HAP-1 (cell line): ENCODE measurements at regions not wholly inside any gene's neighbourhood (a gene's known extent, or its start where the extent isn't known, plus 50 kb on each side); places are given as distances from the start of the nearest gene placed in this dataset.
A peak's percentile ranks its signal among the peaks of the same experiment; 100 is the strongest.
"Not testable (repeated sequence)": the region's sequence is repeated elsewhere in the genome, so short reads cannot be mapped to it uniquely, and the experiment has no call there.

Experiments
- DNase-seq, 2 experiments: peaks; one replicate each; pipeline ENCODE4 v3.0.0-alpha.2; 2016 to 2020; ENCODE audit warnings: low spot score in 2 of 2
- H3K27me3 ChIP-seq: fragments of 250-450 bp; sonication (Bioruptor Pico); 2 replicates; pipeline ENCODE4 v1.5.1; 2020; ENCODE audit warnings: low read depth, mild to moderate bottlenecking, moderate library complexity
- H3K36me3 ChIP-seq: fragments of 250-450 bp; sonication (Bioruptor Pico); replicated peaks from 2 replicates; pipeline ENCODE4 v1.5.1; 2020; ENCODE audit warnings: mild to moderate bottlenecking
- H3K4me1 ChIP-seq: fragments of 250-450 bp; sonication (Bioruptor Pico); 2 replicates; pipeline ENCODE4 v1.5.1; 2020; ENCODE audit warnings: mild to moderate bottlenecking
- H3K4me3 ChIP-seq: fragments of 250-450 bp; sonication (Bioruptor Pico); 2 replicates; pipeline ENCODE4 v1.5.1; 2020; ENCODE audit warnings: mild to moderate bottlenecking, moderate library complexity
- H3K9me3 ChIP-seq: fragments of 250-450 bp; sonication (Bioruptor Pico); 2 replicates; pipeline ENCODE4 v1.5.1; 2020; ENCODE audit warnings: mild to moderate bottlenecking, moderate library complexity
- in situ Hi-C: fragments of 300-500 bp; cut with MboI; formaldehyde crosslinking; loops from 3 replicates; pipeline ENCODE4 v1.14.3; 2020; ENCODE audit warnings: low sequenced_read_pairs, inconsistent platforms, mixed read lengths

DNA sequence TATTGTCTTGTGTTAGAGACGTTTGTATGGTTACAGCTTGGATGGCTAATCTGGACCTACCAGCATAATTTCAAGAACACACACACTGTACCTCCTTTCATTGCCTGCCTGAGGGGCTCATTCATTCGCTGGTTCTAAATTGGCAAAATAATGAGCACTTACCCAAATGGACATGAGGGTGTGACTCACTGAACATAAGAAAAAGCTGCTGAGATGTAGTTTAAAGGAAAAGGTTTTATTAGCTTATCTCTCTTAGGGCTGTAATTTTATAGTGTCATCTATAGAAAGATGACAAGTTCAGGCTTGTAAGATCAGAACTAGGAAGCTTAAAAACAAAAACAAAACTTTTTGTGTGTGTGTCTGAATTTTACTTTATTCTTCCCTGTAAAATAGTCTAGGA lies 120.7 kb upstream of the WNT7A start:
- peak in 1 of 2 experiments; percentile 12 for DNase-seq
- in situ Hi-C loops, result loop anchor here (10.0 kb wide), 1 partner anchor 124 kb away; the partner anchor contains the start of genes CHCHD4 and TMEM43
- no peaks in the 10 kb centered on the region; the same call in 1 of the 2 replicates for H3K27me3 ChIP-seq

DNA sequence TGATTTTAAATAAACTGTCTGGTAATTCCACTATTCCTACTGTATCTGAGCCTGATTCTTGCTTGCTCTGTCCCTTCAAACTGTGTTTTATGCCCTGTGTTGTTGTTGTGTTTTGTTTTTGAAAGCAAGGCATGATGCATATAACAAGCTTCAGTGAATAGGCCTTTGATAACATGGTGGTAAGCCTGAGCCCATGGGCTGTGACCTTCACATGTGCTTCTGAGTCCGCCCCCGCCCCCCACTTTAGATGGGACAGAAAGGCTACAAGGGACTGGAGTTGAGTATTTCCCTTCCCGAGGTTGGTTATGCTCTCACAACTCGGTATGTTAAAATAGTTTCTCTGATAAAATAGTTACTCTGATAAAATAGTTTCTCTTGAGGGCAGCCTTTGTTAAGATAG lies 119.0 kb upstream of the WNT7A start:
- H3K4me1 ChIP-seq, result peaks cover 4% of the 10 kb centered on the region; the same call in 1 of the 2 replicates
- no peaks in the 10 kb centered on the region for H3K36me3 ChIP-seq
- H3K27me3 ChIP-seq, result no peaks in the 10 kb centered on the region; the same call in 1 of the 2 replicates
- no peaks in the 10 kb centered on the region; the same call in 1 of the 2 replicates for H3K9me3 ChIP-seq
- DNase-seq, result no peak
- in situ Hi-C loops, result no loop called here
- no peak overlapping the region for H3K4me3 ChIP-seq

More for the DNA sequence above, 120.7 kb upstream of the WNT7A start:
- H3K9me3 ChIP-seq, result no peaks in the 10 kb centered on the region
- no peak overlapping the region for H3K4me3 ChIP-seq
- H3K36me3 ChIP-seq, result no peaks in the 10 kb centered on the region
- peaks cover 4% of the 10 kb centered on the region; the same call in 1 of the 2 replicates for H3K4me1 ChIP-seq

DNA sequence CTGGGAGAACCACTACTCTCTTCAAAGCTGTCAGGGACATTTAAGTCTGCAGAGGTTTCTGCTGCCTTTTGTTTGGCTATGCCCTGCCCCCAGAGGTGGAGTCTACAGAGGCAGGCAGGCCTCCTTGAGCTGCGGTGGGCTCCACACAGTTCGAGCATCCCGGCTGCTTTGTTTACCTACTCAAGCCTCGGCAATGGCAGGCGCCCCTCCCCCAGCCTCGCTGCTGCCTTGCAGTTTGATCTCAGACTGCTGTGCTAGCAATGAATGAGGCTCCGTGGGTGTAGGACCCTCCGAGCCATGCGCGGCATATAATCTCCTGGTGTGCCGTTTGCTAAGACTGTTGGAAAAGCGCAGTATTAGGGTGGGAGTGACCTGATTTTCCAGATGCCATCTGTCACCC lies 115.3 kb upstream of the WNT7A start:
- DNase-seq, in situ Hi-C loops, H3K4me1 ChIP-seq, H3K27me3 ChIP-seq, H3K36me3 ChIP-seq, H3K9me3 ChIP-seq, H3K4me3 ChIP-seq: not testable (repeated sequence)

DNA sequence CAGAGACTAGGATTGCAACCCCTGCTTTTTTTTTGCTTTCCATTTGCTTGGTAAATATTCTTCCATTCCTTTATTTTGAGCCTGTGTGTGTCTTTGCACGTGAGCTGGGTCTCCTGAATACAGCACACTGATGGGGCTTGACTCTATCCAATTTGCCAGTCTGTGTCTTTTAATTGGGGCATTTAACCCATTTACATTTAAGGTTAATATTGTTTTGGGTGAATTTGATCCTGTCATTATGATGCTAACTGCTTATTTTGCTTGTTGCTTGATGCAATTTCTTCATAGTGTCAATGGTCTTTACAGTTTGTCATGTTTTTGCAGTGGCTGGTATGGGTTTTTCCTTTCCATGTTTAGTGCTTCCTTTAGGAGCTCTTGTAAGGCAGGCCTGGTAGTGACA lies 109.1 kb upstream of the WNT7A start:
- DNase-seq, H3K9me3 ChIP-seq, in situ Hi-C loops, H3K4me3 ChIP-seq, H3K4me1 ChIP-seq, H3K36me3 ChIP-seq, H3K27me3 ChIP-seq: not testable (repeated sequence)

DNA sequence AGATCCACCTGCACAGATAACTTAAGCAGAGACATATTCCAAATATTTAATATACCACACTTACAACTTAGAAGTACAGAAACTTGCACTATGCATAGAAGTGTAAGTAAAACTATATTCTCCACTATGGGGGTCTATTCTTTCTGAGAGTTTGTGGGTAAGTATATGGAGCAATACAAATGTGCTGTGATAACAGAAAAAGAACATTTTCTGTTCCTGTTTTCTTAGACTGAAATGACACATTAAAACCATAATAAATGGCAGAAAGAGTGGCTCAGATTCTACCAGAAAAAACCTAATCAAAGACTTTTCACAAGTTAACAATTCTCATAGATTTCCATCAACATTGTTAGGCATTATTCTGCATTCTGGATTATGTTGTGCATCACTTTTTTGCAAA lies 96.6 kb upstream of the WNT7A start:
- Histone ChIP-seq H3K36me3 (no peaks in the 10 kb centered on the region), H3K4me1 (no peaks in the 10 kb centered on the region), H3K27me3 (no peaks in the 10 kb centered on the region; the same call in 1 of the 2 replicates), H3K4me3 (no peak overlapping the region), H3K9me3 (no peaks in the 10 kb centered on the region)
- no peak for DNase-seq
- in situ Hi-C loops, result no loop called here

DNA sequence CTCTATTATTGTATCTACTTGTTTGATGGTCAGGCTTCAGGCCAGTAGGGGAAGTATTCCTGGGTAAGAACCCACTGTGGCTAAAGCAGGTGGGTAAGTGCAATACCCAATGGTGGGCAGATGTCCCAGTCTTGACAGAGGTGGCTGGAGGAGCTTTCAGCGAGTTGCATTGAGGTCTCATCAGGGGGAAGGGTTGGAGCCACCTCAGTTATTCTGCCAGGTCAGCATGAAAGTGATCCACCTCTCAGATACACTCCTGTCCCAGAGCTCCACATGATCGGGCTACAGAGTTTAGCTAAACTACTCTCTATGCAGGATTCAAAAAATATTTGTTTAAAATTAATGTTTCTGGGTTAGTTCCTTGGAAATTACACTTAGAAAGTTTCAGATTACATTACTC lies 95.8 kb upstream of the WNT7A start:
- DNase-seq, result no peak
- H3K27me3 ChIP-seq, result no peaks in the 10 kb centered on the region; the same call in 1 of the 2 replicates
- no peaks in the 10 kb centered on the region for H3K4me1 ChIP-seq
- in situ Hi-C loops, result no loop called here
- no peaks in the 10 kb centered on the region for H3K36me3 ChIP-seq
- H3K9me3 ChIP-seq, result no peaks in the 10 kb centered on the region
- H3K4me3 ChIP-seq, result no peak overlapping the region

DNA sequence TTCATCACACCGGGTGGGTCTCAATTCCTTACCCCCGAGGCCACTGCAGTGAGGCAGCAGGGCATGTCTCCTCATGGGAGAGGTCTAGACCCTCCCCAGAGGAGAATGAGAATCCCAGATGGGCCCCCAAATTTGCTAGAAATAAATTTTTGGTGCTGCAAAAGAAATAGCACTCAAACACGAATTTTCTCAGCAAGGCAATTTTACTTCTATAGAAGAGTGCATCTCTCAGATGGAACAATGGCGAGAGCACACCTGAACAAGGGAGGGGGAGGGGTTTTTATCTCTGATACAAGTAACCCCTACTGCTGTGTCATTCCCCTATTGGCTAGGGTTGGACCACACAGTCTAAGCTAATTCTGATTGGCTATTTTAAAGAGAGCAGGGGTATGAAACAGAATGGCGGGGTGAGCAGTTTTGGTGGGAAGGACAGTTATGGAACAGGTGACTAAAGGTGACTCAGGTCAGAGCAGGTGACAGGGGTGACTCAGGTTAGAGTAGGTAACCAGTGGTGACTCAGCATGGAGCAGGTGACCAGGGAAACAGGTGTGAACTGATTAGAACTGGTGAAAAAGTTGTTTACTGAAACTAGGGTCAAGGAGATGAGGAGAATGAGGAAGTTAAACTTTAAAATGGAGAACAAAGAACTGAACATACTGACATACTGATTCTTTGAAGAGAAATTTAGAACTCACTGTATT lies 93.0 kb upstream of the WNT7A start:
- Histone ChIP-seq H3K36me3 (no peaks in the 10 kb centered on the region), H3K9me3 (no peaks in the 10 kb centered on the region), H3K4me3 (no peak overlapping the region), H3K4me1 (no peaks in the 10 kb centered on the region), H3K27me3 (no peaks in the 10 kb centered on the region)
- in situ Hi-C loops, result no loop called here
- DNase-seq, result no peak

DNA sequence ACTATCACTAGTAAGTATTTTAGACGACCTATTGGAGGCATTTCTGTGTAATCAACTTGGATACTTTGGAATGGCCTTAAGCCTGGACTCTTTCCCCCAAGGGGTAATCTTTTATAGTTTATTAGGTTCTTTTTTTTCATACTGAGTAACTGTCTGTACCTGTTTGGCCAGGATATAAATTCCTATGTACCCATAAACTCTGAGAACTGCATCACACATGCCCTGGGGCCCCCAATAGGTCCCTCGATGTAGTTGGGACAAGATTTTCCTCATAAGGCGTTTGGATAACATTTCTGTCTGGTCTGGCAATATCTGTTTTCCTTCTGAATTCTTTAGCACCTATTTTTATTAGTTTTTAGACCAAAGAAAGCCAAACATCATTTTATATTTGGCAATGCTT lies 86.4 kb upstream of the WNT7A start:
- Histone ChIP-seq H3K27me3 (no peaks in the 10 kb centered on the region), H3K9me3 (no peaks in the 10 kb centered on the region), H3K36me3 (no peaks in the 10 kb centered on the region), H3K4me3 (no peak overlapping the region), H3K4me1 (no peaks in the 10 kb centered on the region)
- in situ Hi-C loops, result no loop called here
- DNase-seq, result no peak

DNA sequence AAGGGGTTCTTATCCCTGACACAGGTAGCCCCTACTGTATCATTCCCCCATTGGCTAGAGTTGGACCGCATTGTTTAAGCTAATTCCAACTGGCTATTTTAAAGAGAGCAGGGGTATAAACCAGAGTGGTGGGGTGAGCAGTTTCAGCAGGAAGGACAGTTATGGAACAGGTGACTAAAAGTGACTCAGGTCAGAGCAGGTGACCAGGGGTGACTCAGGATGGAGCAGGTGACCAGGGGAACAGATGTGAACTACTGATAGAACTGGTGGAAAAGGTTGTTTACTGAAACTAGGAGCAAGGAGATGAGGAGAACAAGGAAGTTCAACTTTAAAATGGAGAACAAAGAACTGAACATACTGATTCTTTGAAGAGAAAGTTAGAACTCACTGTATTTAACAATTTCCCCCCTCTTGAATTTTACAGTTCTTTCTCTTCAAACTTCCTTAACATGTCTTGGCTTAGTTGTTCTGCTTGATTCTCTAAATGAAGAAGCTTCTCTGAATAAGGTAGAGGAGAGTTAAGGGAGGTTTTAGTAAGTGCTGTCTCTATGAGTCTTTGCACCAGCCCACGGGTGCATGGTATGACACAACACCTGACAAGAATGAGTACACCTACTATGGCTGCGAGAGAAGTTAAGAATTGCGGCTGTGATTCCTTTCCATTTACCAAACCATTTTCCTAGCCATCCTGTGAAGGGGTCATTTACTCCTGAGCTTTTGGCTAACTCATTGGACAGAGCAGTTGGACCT lies 83.4 kb upstream of the WNT7A start:
- no peaks in the 10 kb centered on the region for H3K4me1 ChIP-seq
- H3K27me3 ChIP-seq, result no peaks in the 10 kb centered on the region
- no peaks in the 10 kb centered on the region for H3K9me3 ChIP-seq
- no peaks in the 10 kb centered on the region for H3K36me3 ChIP-seq
- no peak overlapping the region for H3K4me3 ChIP-seq
- in situ Hi-C loops, result no loop called here
- no peak for DNase-seq

DNA sequence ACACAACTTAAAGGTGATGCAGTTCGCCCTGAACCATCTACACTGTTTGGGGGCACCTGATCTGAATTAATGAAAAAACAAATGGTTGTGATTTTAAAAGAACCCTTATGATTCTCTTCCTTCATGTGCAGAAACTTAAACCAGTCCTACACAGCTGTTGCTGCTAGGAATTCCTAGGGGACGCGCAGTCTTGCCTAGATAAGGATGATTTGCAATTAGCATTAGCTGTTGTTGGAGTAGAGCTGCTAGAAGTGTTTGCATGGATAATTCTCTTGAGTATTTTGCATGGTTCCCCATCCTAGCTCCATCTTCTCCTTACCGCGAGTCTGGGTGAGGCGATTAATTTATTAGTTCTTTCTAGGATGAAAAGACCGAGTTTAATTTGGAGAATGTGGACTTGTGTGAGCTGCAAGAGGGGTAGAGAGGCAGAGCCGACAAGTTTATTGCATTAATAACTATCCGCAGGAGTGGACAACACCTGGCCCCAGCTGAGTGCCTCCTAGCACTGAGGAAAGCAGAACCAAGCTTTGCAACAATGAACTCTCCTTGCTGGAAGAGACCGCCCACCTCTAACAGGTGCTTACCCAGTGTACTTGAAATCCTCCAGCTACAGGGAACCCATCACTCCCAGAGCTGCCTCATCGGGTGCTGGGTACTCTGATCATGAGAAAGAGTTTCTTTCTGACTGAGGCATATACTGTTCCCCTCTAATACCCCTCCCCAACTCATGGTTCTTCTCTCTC lies 75.0 kb upstream of the WNT7A start:
- in situ Hi-C loops, result no loop called here
- Histone ChIP-seq H3K36me3 (no peaks in the 10 kb centered on the region), H3K4me1 (peaks cover under 1% of the 10 kb centered on the region), H3K27me3 (peaks cover 15% of the 10 kb centered on the region), H3K9me3 (no peaks in the 10 kb centered on the region), H3K4me3 (no peak overlapping the region)
- no peak for DNase-seq

DNA sequence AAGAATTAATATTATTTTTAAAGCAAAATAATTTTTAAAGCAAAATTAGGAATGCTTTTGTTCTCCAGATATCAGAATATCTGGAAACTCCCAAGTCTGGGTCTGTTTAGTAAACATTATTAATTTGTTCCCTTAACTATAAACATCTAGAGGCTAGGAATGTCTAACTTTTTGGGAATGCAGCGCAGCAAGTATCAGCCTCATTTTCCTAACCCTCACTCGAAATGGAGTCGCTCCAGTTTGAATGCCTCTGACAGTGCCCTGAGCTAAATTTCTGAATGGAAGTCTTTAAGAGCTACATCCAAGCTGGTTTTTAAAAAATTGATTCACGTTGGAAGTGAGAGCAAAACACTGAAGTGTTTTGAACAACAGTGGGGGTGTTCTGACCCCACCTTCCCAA lies 74.4 kb upstream of the WNT7A start:
- H3K4me1 ChIP-seq, result peaks cover 4% of the 10 kb centered on the region
- no peak for DNase-seq
- in situ Hi-C loops, result no loop called here
- H3K4me3 ChIP-seq, result no peak overlapping the region
- peaks cover 15% of the 10 kb centered on the region for H3K27me3 ChIP-seq
- H3K36me3 ChIP-seq, result no peaks in the 10 kb centered on the region
- no peaks in the 10 kb centered on the region for H3K9me3 ChIP-seq

DNA sequence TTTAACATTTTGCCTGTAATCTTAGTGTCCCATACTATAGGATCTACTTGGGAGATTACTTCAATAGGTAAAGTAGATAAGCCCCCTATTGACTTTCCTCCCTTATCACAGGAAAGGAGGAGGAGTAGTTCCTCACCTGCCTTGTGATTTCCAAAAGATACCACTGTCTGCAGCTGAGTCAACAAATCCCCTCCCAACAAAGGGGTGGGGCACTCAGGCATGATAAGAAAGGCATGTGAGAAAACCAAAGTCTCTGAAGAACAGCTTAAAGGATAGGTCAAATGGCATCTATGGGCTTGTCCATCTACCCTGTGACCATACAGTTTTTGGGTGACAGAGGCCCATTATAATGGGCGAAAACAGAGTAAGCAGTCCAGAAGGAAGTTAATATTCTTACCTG lies 71.3 kb upstream of the WNT7A start:
- in situ Hi-C loops, result no loop called here
- no peak overlapping the region for H3K4me3 ChIP-seq
- H3K36me3 ChIP-seq, result no peaks in the 10 kb centered on the region
- H3K27me3 ChIP-seq, result peaks cover 25% of the 10 kb centered on the region
- no peaks in the 10 kb centered on the region for H3K9me3 ChIP-seq
- DNase-seq, result no peak
- H3K4me1 ChIP-seq, result peaks cover 4% of the 10 kb centered on the region

DNA sequence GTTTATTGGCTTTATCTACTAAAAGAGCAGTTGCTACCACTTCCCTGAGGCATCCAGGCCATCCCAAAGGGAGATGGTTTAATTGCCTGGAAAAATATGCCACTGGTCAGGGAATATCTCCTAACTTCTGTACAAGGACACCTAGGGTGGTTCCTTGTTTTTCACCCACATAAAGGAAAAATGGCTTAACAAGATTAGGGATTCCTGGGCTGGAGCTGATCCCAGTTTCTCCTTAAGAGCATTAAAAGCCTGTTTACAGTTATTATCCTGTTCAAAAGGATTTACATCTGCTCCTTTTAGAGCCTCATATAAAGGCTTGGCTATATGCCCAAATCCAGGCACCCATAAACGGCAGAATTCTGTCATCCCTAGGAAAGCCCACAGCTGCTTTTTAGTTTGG lies 70.2 kb upstream of the WNT7A start:
- in situ Hi-C loops, result no loop called here
- peaks cover 25% of the 10 kb centered on the region for H3K27me3 ChIP-seq
- peaks cover 4% of the 10 kb centered on the region for H3K4me1 ChIP-seq
- no peak overlapping the region for H3K4me3 ChIP-seq
- DNase-seq, result peak; percentile 54 to 81
- no peaks in the 10 kb centered on the region for H3K36me3 ChIP-seq
- no peaks in the 10 kb centered on the region for H3K9me3 ChIP-seq

DNA sequence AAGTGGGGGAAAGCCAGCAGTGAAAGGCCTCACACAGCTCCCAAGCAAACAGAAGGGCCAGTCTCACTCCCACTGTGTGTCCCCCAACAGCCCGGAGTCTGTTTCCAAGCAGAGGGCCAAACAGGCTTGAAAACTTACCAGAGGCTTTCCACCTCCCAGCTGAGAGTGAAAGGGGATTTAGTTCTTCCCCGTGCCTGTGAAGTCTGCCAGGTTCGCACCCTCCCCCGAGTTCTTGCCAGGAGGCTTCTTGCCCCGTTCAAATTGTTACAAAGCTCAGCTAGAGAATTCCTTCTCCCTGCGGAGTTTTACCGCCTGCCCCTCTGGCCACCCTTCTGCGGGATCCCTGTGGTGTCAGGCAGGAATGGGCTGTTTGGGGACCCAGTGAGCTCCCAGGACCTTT lies 68.0 kb upstream of the WNT7A start:
- H3K36me3 ChIP-seq, result no peaks in the 10 kb centered on the region
- in situ Hi-C loops, result no loop called here
- DNase-seq, result no peak
- no peaks in the 10 kb centered on the region for H3K9me3 ChIP-seq
- no peak overlapping the region for H3K4me3 ChIP-seq
- peaks cover 4% of the 10 kb centered on the region for H3K4me1 ChIP-seq
- H3K27me3 ChIP-seq, result peaks cover 22% of the 10 kb centered on the region
